Astrocyte of the spinal cord (primary cell): ENCODE measurements at regions not wholly inside any gene's neighbourhood (a gene's known extent, or its start where the extent isn't known, plus 50 kb on each side); places are given as distances from the start of the nearest gene placed in this dataset.

Source experiments
- DNase-seq: peaks from one replicate; pipeline ENCODE4 v3.0.0; 2011; ENCODE audit warnings: low read depth, low spot score
- H3K4me3 ChIP-seq: 2 replicates; pipeline ENCODE4 v1.5.1; 2011; ENCODE audit warnings: low read depth, mild to moderate bottlenecking, low read length, moderate library complexity
- CTCF ChIP-seq: IDR thresholded peaks from 2 replicates; pipeline ENCODE4 v1.5.1; 2012; ENCODE audit warnings: low read depth, mild to moderate bottlenecking, low read length, inconsistent platforms
- in situ Hi-C: cut with HindIII; loops from 2 replicates; pipeline ENCODE4 v1.10.0; 2017; ENCODE audit warnings: low sequenced_read_pairs

GRCh38 chr7:119660080-119660479, 612.9 kb upstream of the KCND2 start:
- DNase-seq = no peak
- TF ChIP-seq CTCF = no peak
- in situ Hi-C loops = no loop called here
- no peak overlapping the region for H3K4me3 ChIP-seq

- no peak overlapping the region for H3K4me3 ChIP-seq
- in situ Hi-C loops = no loop called here
- no peak for TF ChIP-seq CTCF
- DNase-seq = peak; percentile 77
Measured at GRCh38 chr7:119664601-119665000, 608.4 kb upstream of the KCND2 start.

GRCh38 chr7:119665796-119666195, 607.2 kb upstream of the KCND2 start:
- DNase-seq = peak; percentile 33
- in situ Hi-C loops = no loop called here
- no peak for TF ChIP-seq CTCF
- no peak overlapping the region for H3K4me3 ChIP-seq

DNA sequence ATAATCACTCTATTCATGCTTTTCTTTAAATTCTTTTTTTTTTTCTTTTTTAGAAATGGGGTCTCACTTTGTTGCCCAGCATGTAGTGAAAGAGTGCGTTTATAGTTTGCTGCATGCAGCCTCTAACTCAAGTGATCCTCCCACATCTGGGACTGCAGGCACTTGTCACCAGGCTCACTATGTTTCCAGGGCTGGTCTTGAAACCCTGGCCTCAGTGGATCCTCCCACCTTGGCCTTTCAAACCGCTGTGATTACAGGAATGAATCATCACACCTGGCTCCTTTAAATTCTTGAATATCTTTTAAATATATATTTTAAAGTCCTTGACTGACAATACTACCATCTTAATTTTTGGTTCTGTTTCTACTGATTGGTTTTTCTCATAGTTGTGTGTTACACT, 591.6 kb upstream of the KCND2 start:
- no peak overlapping the region for H3K4me3 ChIP-seq
- DNase-seq = no peak
- in situ Hi-C loops = no loop called here
- no peak for TF ChIP-seq CTCF

DNA sequence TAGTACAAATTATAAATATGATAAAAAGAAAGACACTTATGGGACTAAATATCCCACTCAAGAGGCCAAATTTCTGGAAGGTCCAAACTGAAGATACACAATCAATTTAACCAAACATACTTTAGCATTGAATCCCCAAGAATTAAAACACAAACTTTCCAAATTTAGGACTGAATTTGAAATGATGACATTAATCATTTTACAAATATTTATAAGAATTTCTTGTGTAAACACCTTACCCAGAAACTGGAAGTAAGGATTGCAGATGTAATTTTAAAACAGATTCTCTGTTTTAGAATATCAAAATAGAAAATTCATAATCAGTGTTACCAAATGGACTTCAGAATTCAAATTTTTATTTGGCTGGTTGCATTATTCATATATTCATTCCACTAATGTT, 588.2 kb upstream of the KCND2 start:
- in situ Hi-C loops = no loop called here
- DNase-seq = no peak
- TF ChIP-seq CTCF = no peak
- no peak overlapping the region for H3K4me3 ChIP-seq

GRCh38 chr7:119685906-119686305, 587.1 kb upstream of the KCND2 start:
- DNase-seq = no peak
- H3K4me3 ChIP-seq = no peak overlapping the region
- TF ChIP-seq CTCF = no peak
- in situ Hi-C loops = no loop called here

DNA sequence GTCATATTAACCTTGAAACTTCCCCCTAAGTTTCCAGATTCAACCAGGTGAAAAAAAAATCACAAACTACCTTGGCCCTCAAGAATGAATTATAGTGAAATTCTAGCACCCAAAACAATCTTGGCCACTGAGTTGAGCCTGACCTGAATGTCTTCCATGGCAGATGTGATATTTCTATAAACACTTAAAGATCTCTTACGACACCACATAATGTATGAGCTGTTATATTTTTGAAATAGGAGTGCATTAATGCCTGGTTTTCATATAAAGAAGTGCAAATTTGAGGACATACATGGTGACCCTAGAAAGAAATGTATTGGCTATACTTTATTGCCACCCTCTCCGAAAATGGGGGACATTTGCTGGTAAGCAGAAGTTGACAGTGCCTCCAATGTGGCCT, 584.1 kb upstream of the KCND2 start:
- no peak for TF ChIP-seq CTCF
- no peak for DNase-seq
- no peak overlapping the region for H3K4me3 ChIP-seq
- in situ Hi-C loops = no loop called here
